GM19438 (cell line): ENCODE measurements at regions not wholly inside any gene's neighbourhood (a gene's known extent, or its start where the extent isn't known, plus 50 kb on each side); places are given as distances from the start of the nearest gene placed in this dataset.
"Not testable (repeated sequence)": the region's sequence is repeated elsewhere in the genome, so short reads cannot be mapped to it uniquely, and the experiment has no call there.

ENCODE experiments used
- ATAC-seq: cut with Tn5 transposase; IDR thresholded peaks from one replicate; pipeline ENCODE4 v1.9.1; 2021; ENCODE audit warnings: low read depth; ENCODE audit not compliant: unreplicated experiment

GRCh38 chr15:98311566-98312188 is 336.7 kb upstream of the IGF1R start:
- peak; percentile 82 for ATAC-seq

GRCh38 chr15:98312913-98313312 is 335.4 kb upstream of the IGF1R start:
- ATAC-seq: no peak

- no peak for ATAC-seq
Measured at GRCh38 chr15:98315971-98316370, 332.4 kb upstream of the IGF1R start.

GRCh38 chr15:98321896-98322295 is 326.4 kb upstream of the IGF1R start:
- no peak for ATAC-seq

- no peak for ATAC-seq
Measured at GRCh38 chr15:98322581-98322980, 325.8 kb upstream of the IGF1R start.

- ATAC-seq: no peak
Measured at GRCh38 chr15:98324341-98324970, 323.9 kb upstream of the IGF1R start.

- no peak for ATAC-seq
Measured at GRCh38 chr15:98326804-98327203, 321.5 kb upstream of the IGF1R start.

GRCh38 chr15:98330258-98330657 is 318.1 kb upstream of the IGF1R start:
- no peak for ATAC-seq

GRCh38 chr15:98330692-98331435 is 317.5 kb upstream of the IGF1R start:
- ATAC-seq: no peak

- ATAC-seq: no peak
Measured at GRCh38 chr15:98331676-98332075, 316.7 kb upstream of the IGF1R start.

- ATAC-seq: no peak
Measured at GRCh38 chr15:98333251-98333650, 315.1 kb upstream of the IGF1R start.

- ATAC-seq: no peak
Measured at GRCh38 chr15:98342911-98343310, 305.4 kb upstream of the IGF1R start.

GRCh38 chr15:98344591-98344990 is 303.7 kb upstream of the IGF1R start:
- ATAC-seq: no peak

- no peak for ATAC-seq
Measured at GRCh38 chr15:98347001-98347400, 301.3 kb upstream of the IGF1R start.

- no peak for ATAC-seq
Measured at GRCh38 chr15:98347866-98348265, 300.5 kb upstream of the IGF1R start.

GRCh38 chr15:98350276-98350675 is 298.1 kb upstream of the IGF1R start:
- no peak for ATAC-seq

- not testable (repeated sequence) for ATAC-seq
Measured at GRCh38 chr15:98358274-98358673, 290.1 kb upstream of the IGF1R start.

GRCh38 chr15:98358971-98359370 is 289.4 kb upstream of the IGF1R start:
- no peak for ATAC-seq

GRCh38 chr15:98363416-98363815 is 284.9 kb upstream of the IGF1R start:
- no peak for ATAC-seq

GRCh38 chr15:98363955-98364354 is 284.4 kb upstream of the IGF1R start:
- no peak for ATAC-seq

GRCh38 chr15:98369081-98369716 is 279.1 kb upstream of the IGF1R start:
- ATAC-seq: no peak
